Activated T-helper 2 cell treated with anti-CD3 and anti-CD28 coated beads, Interferon-gamma antibody, Interleukin-2, Interleukin-4, amounts not matched to agents 10 μg/mL and 5 μg/mL and 100 μg/mL, durations not matched to agents 14 hours and 24 hours and 36 hours (primary cell): ENCODE measurements at regions not wholly inside any gene's neighbourhood (a gene's known extent, or its start where the extent isn't known, plus 50 kb on each side); places are given as distances from the start of the nearest gene placed in this dataset.

Source experiments
- DNase-seq: peaks from one replicate; pipeline ENCODE4 v3.0.0; 2021; ENCODE audit warnings: low spot score
- H3K27ac Mint-ChIP-seq: one replicate; pipeline ENCODE4 v1.8.0; 2021; ENCODE audit warnings: mixed read lengths
- H3K27me3 Mint-ChIP-seq: one replicate; pipeline ENCODE4 v1.8.0; 2021; ENCODE audit warnings: low read depth, mixed read lengths
- H3K36me3 Mint-ChIP-seq: one replicate; pipeline ENCODE4 v1.8.0; 2021; ENCODE audit warnings: low read depth, mixed read lengths
- H3K4me1 Mint-ChIP-seq: one replicate; pipeline ENCODE4 v1.8.0; 2021; ENCODE audit warnings: low read depth, mixed read lengths
- H3K4me3 Mint-ChIP-seq: one replicate; pipeline ENCODE4 v1.8.0; 2021; ENCODE audit warnings: low read depth, mild to moderate bottlenecking, moderate library complexity, mixed read lengths
- H3K9me3 Mint-ChIP-seq: one replicate; pipeline ENCODE4 v1.8.0; 2021; ENCODE audit warnings: mixed read lengths
- intact Hi-C: fragments of 100-400 bp; cut with micrococcal nuclease; formaldehyde crosslinking; loops from one replicate; pipeline ENCODE4 v1.15.1; 2023

GRCh38 chr4:152083338-152083737 is 322.5 kb upstream of the GATB start:
- Mint-ChIP-seq H3K4me1 (peaks cover 15% of the 10 kb centered on the region), H3K9me3 (no peaks in the 10 kb centered on the region)
- intact Hi-C loops: no loop called here

GRCh38 chr4:152081024-152081423 is 320.2 kb upstream of the GATB start:
- Mint-ChIP-seq H3K4me1 (peaks cover 15% of the 10 kb centered on the region), H3K36me3 (peaks cover 3% of the 10 kb centered on the region), H3K4me3 (no peak overlapping the region), H3K9me3 (no peaks in the 10 kb centered on the region), H3K27ac (no peak overlapping the region), H3K27me3 (peaks cover 6% of the 10 kb centered on the region)
- intact Hi-C loops: no loop called here
- DNase-seq: no peak

More at GRCh38 chr4:152083338-152083737, 322.5 kb upstream of the GATB start:
- no peak for DNase-seq
- H3K4me3 Mint-ChIP-seq: no peak overlapping the region
- peaks cover 3% of the 10 kb centered on the region for H3K36me3 Mint-ChIP-seq
- no peak overlapping the region for H3K27ac Mint-ChIP-seq
- peaks cover 6% of the 10 kb centered on the region for H3K27me3 Mint-ChIP-seq

GRCh38 chr4:152079543-152080293 is 318.9 kb upstream of the GATB start:
- DNase-seq: peak; percentile 29
- Mint-ChIP-seq H3K27ac (peak overlapping the region; percentile 47), H3K4me3 (peak overlapping the region; percentile 39), H3K4me1 (peaks cover 15% of the 10 kb centered on the region), H3K27me3 (peaks cover 3% of the 10 kb centered on the region), H3K36me3 (peaks cover 3% of the 10 kb centered on the region), H3K9me3 (no peaks in the 10 kb centered on the region)
- intact Hi-C loops: no loop called here

GRCh38 chr4:152079079-152079478 is 318.3 kb upstream of the GATB start:
- peaks cover 15% of the 10 kb centered on the region for H3K4me1 Mint-ChIP-seq
- H3K4me3 Mint-ChIP-seq: no peak overlapping the region

GRCh38 chr4:152077582-152077981 is 316.8 kb upstream of the GATB start:
- Mint-ChIP-seq H3K27ac (no peak overlapping the region), H3K4me3 (no peak overlapping the region), H3K27me3 (no peaks in the 10 kb centered on the region), H3K9me3 (no peaks in the 10 kb centered on the region), H3K36me3 (peaks cover 3% of the 10 kb centered on the region), H3K4me1 (peaks cover 15% of the 10 kb centered on the region)
- DNase-seq: no peak
- intact Hi-C loops: no loop called here

More at GRCh38 chr4:152079079-152079478, 318.3 kb upstream of the GATB start:
- intact Hi-C loops: no loop called here
- Mint-ChIP-seq H3K36me3 (peaks cover 3% of the 10 kb centered on the region), H3K27me3 (peaks cover 2% of the 10 kb centered on the region), H3K27ac (no peak overlapping the region), H3K9me3 (no peaks in the 10 kb centered on the region)
- no peak for DNase-seq

GRCh38 chr4:152075253-152075928 is 314.6 kb upstream of the GATB start:
- peaks cover 9% of the 10 kb centered on the region for H3K4me1 Mint-ChIP-seq
- DNase-seq: no peak
- no peak overlapping the region for H3K4me3 Mint-ChIP-seq
- no peak overlapping the region for H3K27ac Mint-ChIP-seq
- intact Hi-C loops: no loop called here
- H3K36me3 Mint-ChIP-seq: no peaks in the 10 kb centered on the region
- H3K27me3 Mint-ChIP-seq: no peaks in the 10 kb centered on the region
- H3K9me3 Mint-ChIP-seq: no peaks in the 10 kb centered on the region

GRCh38 chr4:152074573-152074972 is 313.8 kb upstream of the GATB start:
- Mint-ChIP-seq H3K27me3 (no peaks in the 10 kb centered on the region), H3K4me1 (peaks cover 1% of the 10 kb centered on the region), H3K27ac (no peak overlapping the region), H3K4me3 (no peak overlapping the region), H3K9me3 (no peaks in the 10 kb centered on the region), H3K36me3 (no peaks in the 10 kb centered on the region)
- no peak for DNase-seq
- intact Hi-C loops: no loop called here

- no peak for DNase-seq
- intact Hi-C loops: no loop called here
- Mint-ChIP-seq H3K36me3 (no peaks in the 10 kb centered on the region), H3K9me3 (no peaks in the 10 kb centered on the region), H3K27me3 (no peaks in the 10 kb centered on the region), H3K27ac (no peak overlapping the region), H3K4me3 (no peak overlapping the region), H3K4me1 (peaks cover 2% of the 10 kb centered on the region)
Observed at GRCh38 chr4:152074088-152074437, 313.3 kb upstream of the GATB start.

- no peak for DNase-seq
- H3K27me3 Mint-ChIP-seq: no peaks in the 10 kb centered on the region
- no peak overlapping the region for H3K27ac Mint-ChIP-seq
- H3K4me3 Mint-ChIP-seq: no peak overlapping the region
- H3K36me3 Mint-ChIP-seq: no peaks in the 10 kb centered on the region
- intact Hi-C loops: no loop called here
- peaks cover 7% of the 10 kb centered on the region for H3K4me1 Mint-ChIP-seq
- no peaks in the 10 kb centered on the region for H3K9me3 Mint-ChIP-seq
Observed at GRCh38 chr4:152073351-152074087, 312.7 kb upstream of the GATB start.

- intact Hi-C loops: no loop called here
- Mint-ChIP-seq H3K27me3 (no peaks in the 10 kb centered on the region), H3K4me3 (no peak overlapping the region), H3K36me3 (no peaks in the 10 kb centered on the region), H3K9me3 (no peaks in the 10 kb centered on the region), H3K4me1 (peaks cover 10% of the 10 kb centered on the region), H3K27ac (no peak overlapping the region)
- DNase-seq: no peak
Observed at GRCh38 chr4:152072906-152073305, 312.1 kb upstream of the GATB start.

GRCh38 chr4:152072001-152072485 is 311.2 kb upstream of the GATB start:
- Mint-ChIP-seq H3K9me3 (no peaks in the 10 kb centered on the region), H3K4me3 (no peak overlapping the region), H3K27me3 (no peaks in the 10 kb centered on the region), H3K27ac (no peak overlapping the region), H3K36me3 (no peaks in the 10 kb centered on the region), H3K4me1 (peaks cover 10% of the 10 kb centered on the region)
- intact Hi-C loops: no loop called here
- no peak for DNase-seq

- intact Hi-C loops: no loop called here
- H3K9me3 Mint-ChIP-seq: no peaks in the 10 kb centered on the region
- peaks cover 10% of the 10 kb centered on the region for H3K4me1 Mint-ChIP-seq
- no peaks in the 10 kb centered on the region for H3K27me3 Mint-ChIP-seq
- H3K36me3 Mint-ChIP-seq: no peaks in the 10 kb centered on the region
- H3K27ac Mint-ChIP-seq: no peak overlapping the region
- DNase-seq: no peak
- no peak overlapping the region for H3K4me3 Mint-ChIP-seq
Observed at GRCh38 chr4:152070854-152071253, 310.0 kb upstream of the GATB start.

GRCh38 chr4:152068866-152069265 is 308.1 kb upstream of the GATB start:
- Mint-ChIP-seq H3K27me3 (no peaks in the 10 kb centered on the region), H3K4me1 (peaks cover 20% of the 10 kb centered on the region), H3K4me3 (no peak overlapping the region), H3K27ac (no peak overlapping the region), H3K9me3 (no peaks in the 10 kb centered on the region), H3K36me3 (no peaks in the 10 kb centered on the region)
- DNase-seq: no peak
- intact Hi-C loops: no loop called here
